ENCODE measurements at regions not wholly inside any gene's neighbourhood (a gene's known extent, or its start where the extent isn't known, plus 50 kb on each side); places are given as distances from the start of the nearest gene placed in this dataset.
"Not testable (repeated sequence)": the region's sequence is repeated elsewhere in the genome, so short reads cannot be mapped to it uniquely, and the experiment has no call there.

GRCh38 chr6:128580224-128581110 is 60.1 kb upstream of the PTPRK start:
- WGBS: 94% methylated on average over 41 of the region's 41 CpGs
- H3K4me1 ChIP-seq (ENCODE audit: control insufficient read depth in 4 of 4, insufficient read depth in 4 of 4, low read length in 3 of 4): peaks cover 0 to 2% (median under 1%) of the 10 kb centered on the region in 4 donors
- TF ChIP-seq FOXA2 (IDR thresholded peaks at IDR 0.05): no peak
- no peak for TF ChIP-seq SP1 (IDR thresholded peaks at IDR 0.05)
- TF ChIP-seq NR2F2 (IDR thresholded peaks at IDR 0.05): no peak
- H3K9ac ChIP-seq (ENCODE audit: low read depth in 1 of 2, low read length in 2 of 2): no peak overlapping the region
- H3K4me3 ChIP-seq (ENCODE audit: low read depth in 1 of 3, low read length in 3 of 3): no peak overlapping the region
- H3K27ac ChIP-seq (ENCODE audit: low read depth in 1 of 2, low read length in 2 of 2): no peak overlapping the region
- no peaks in the 10 kb centered on the region for H3K36me3 ChIP-seq (ENCODE audit: control insufficient read depth in 4 of 4, insufficient read depth in 3 of 4, low read depth in 1 of 4, low read length in 3 of 4)
- DNase-seq (ENCODE audit: low spot score): no peak
- H3K27me3 ChIP-seq (ENCODE audit: control insufficient read depth in 4 of 4, insufficient read depth in 4 of 4, low read length in 3 of 4): no peaks in the 10 kb centered on the region
- H3K9me3 ChIP-seq (ENCODE audit: control insufficient read depth in 4 of 4, low read length in 3 of 4): no peaks in the 10 kb centered on the region

GRCh38 chr6:128575254-128575653 is 54.9 kb upstream of the PTPRK start:
- DNase-seq (ENCODE audit: low spot score); H3K4me3 ChIP-seq (ENCODE audit: low read depth in 1 of 3, low read length in 3 of 3); H3K36me3 ChIP-seq (ENCODE audit: control insufficient read depth in 4 of 4, insufficient read depth in 3 of 4, low read depth in 1 of 4, low read length in 3 of 4); H3K27ac ChIP-seq (ENCODE audit: low read depth in 1 of 2, low read length in 2 of 2); H3K9ac ChIP-seq (ENCODE audit: low read depth in 1 of 2, low read length in 2 of 2); H3K4me1 ChIP-seq (ENCODE audit: control insufficient read depth in 4 of 4, insufficient read depth in 4 of 4, low read length in 3 of 4); H3K9me3 ChIP-seq (ENCODE audit: control insufficient read depth in 4 of 4, low read length in 3 of 4); H3K27me3 ChIP-seq (ENCODE audit: control insufficient read depth in 4 of 4, insufficient read depth in 4 of 4, low read length in 3 of 4): not testable (repeated sequence)
- WGBS: 96% methylated on average over 5 of the region's 5 CpGs

- no peaks in the 10 kb centered on the region for H3K9me3 ChIP-seq (ENCODE audit: control insufficient read depth in 4 of 4, low read length in 3 of 4)
- H3K9ac ChIP-seq (ENCODE audit: low read depth in 1 of 2, low read length in 2 of 2): no peak overlapping the region
- no peak for DNase-seq (ENCODE audit: low spot score)
- H3K27me3 ChIP-seq (ENCODE audit: control insufficient read depth in 4 of 4, insufficient read depth in 4 of 4, low read length in 3 of 4): no peaks in the 10 kb centered on the region
- H3K4me3 ChIP-seq (ENCODE audit: low read depth in 1 of 3, low read length in 3 of 3): no peak overlapping the region
- H3K4me1 ChIP-seq (ENCODE audit: control insufficient read depth in 4 of 4, insufficient read depth in 4 of 4, low read length in 3 of 4): peaks cover 0 to 2% (median 0%) of the 10 kb centered on the region in 4 donors
- H3K36me3 ChIP-seq (ENCODE audit: control insufficient read depth in 4 of 4, insufficient read depth in 3 of 4, low read depth in 1 of 4, low read length in 3 of 4): no peaks in the 10 kb centered on the region
- H3K27ac ChIP-seq (ENCODE audit: low read depth in 1 of 2, low read length in 2 of 2): no peak overlapping the region
- TF ChIP-seq RXRA (IDR thresholded peaks at IDR 0.05) (no peak), RAD21 (IDR thresholded peaks at IDR 0.05) (no peak), EGR1 (IDR thresholded peaks at IDR 0.05; ENCODE audit: low read depth in 2 of 2) (no peak), GABPA (IDR thresholded peaks at IDR 0.05 in 1 of 2, conservative IDR thresholded peaks at IDR 0.05 in 1 of 2) (no peak), MAX (IDR thresholded peaks at IDR 0.05) (no peak), REST (IDR thresholded peaks at IDR 0.05) (no peak), YY1 (IDR thresholded peaks at IDR 0.05) (no peak), SP1 (IDR thresholded peaks at IDR 0.05) (no peak), FOXA1 (IDR thresholded peaks at IDR 0.05) (no peak), HNF4A (conservative IDR thresholded peaks at IDR 0.05) (no peak)
Observed at GRCh38 chr6:128574402-128574801, 54.0 kb upstream of the PTPRK start.

Measured in liver (tissue), 7 donors.